ENCODE measurements at regions not wholly inside any gene's neighbourhood (a gene's known extent, or its start where the extent isn't known, plus 50 kb on each side); places are given as distances from the start of the nearest gene placed in this dataset.

- Histone ChIP-seq H3K4me3 (no peak overlapping the region), H3K4me1 (no peaks in the 10 kb centered on the region), H3K27ac (no peak overlapping the region), H3K9me3 (no peaks in the 10 kb centered on the region), H3K36me3 (no peaks in the 10 kb centered on the region), H3K27me3 (no peaks in the 10 kb centered on the region)
- ATAC-seq (no peak), DNase-seq (peak in 1 of 6 donors; percentile 64), FAIRE-seq (no peak)
- WGBS, 2 donors = 70 to 73% methylated on average over 12 of the region's 12 CpGs
- intact Hi-C loops (cut with DNase I) = no loop called here
- TF ChIP-seq CTCF (IDR thresholded peaks at IDR 0.05) = no peak
These were observed 295.8 kb upstream of the IRX4 start for GRCh38 chr5:2178528-2178927.

DNA sequence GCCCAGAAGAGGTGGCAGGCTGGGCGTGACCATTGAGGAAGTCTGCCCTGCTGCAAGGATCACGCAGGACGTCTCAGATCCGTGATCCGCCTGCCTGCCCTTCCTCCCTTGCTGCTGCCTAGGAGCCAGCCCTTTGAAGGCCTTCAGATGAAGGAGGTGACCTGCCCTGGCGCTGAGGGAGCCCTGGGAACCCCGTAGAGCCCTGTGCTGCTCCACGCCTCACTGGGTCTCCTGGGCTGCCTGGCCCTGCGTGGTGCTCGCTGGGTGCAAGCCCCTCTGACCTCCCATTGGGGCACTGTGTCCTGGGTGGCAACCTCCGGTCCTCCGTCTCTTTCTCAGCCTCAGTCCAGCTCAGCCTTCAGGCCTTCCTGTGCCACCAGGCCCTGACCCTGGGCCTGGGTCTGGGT is 295.3 kb upstream of the IRX4 start:
- ATAC-seq (no peak), DNase-seq (peak in 1 of 6 donors; percentile 44), FAIRE-seq (no peak)
- Histone ChIP-seq H3K27me3 (no peaks in the 10 kb centered on the region), H3K27ac (no peak overlapping the region), H3K4me1 (no peaks in the 10 kb centered on the region), H3K9me3 (no peaks in the 10 kb centered on the region), H3K36me3 (no peaks in the 10 kb centered on the region), H3K4me3 (no peak overlapping the region)
- TF ChIP-seq CTCF (IDR thresholded peaks at IDR 0.05) = no peak
- 68% methylated on average over 7 to 12 of the region's 12 CpGs for WGBS, 2 donors
- intact Hi-C loops (cut with DNase I) = no loop called here

DNA sequence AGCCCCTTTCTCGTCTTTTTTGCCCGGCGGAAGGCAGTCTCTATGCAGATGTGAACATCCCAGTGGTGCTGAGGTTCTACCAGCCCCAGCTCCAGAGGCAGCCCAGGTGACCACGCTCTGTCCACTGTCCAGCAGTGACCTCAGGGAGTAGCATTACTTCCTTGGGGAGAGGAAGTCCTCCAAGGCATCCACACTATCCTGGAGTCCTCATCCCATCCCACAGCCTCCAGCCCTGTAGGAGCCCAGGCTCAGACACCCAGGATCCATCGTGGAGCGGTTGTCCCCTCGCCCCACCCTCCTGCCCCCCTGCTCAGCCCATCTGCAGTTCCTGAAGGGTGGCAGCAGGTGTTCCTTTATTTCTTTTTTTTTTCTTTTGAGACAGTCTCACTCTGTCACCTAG is 294.5 kb upstream of the IRX4 start:
- DNase-seq (no peak), FAIRE-seq (no peak), ATAC-seq (no peak)
- Histone ChIP-seq H3K4me3 (no peak overlapping the region), H3K4me1 (no peaks in the 10 kb centered on the region), H3K27ac (no peak overlapping the region), H3K36me3 (no peaks in the 10 kb centered on the region), H3K9me3 (no peaks in the 10 kb centered on the region), H3K27me3 (peaks cover 0 to 3% (median under 1%) of the 10 kb centered on the region in 4 donors)
- TF ChIP-seq CTCF (IDR thresholded peaks at IDR 0.05) = no peak
- intact Hi-C loops (cut with DNase I) = no loop called here
- WGBS, 2 donors = 71 to 78% methylated on average over 7 of the region's 7 CpGs

GRCh38 chr5:2176581-2176980 is 293.9 kb upstream of the IRX4 start:
- 11 to 16% methylated on average over 1 of the region's 1 CpG for whole genome bisulfite sequencing, 2 donors
- H3K4me3 ChIP-seq = no peak overlapping the region
- intact Hi-C loops (cut with DNase I) = no loop called here

More at GRCh38 chr5:2176581-2176980, 293.9 kb upstream of the IRX4 start:
- Histone ChIP-seq H3K27me3 (peaks cover 0 to 7% (median 1%) of the 10 kb centered on the region in 4 donors), H3K27ac (no peak overlapping the region), H3K9me3 (no peaks in the 10 kb centered on the region), H3K4me1 (no peaks in the 10 kb centered on the region), H3K36me3 (no peaks in the 10 kb centered on the region)
- FAIRE-seq = no peak
- no peak for TF ChIP-seq CTCF (IDR thresholded peaks at IDR 0.05)
- no peak for ATAC-seq
- DNase-seq = no peak
